ENCODE measurements at regions not wholly inside any gene's neighbourhood (a gene's known extent, or its start where the extent isn't known, plus 50 kb on each side); places are given as distances from the start of the nearest gene placed in this dataset.

DNA sequence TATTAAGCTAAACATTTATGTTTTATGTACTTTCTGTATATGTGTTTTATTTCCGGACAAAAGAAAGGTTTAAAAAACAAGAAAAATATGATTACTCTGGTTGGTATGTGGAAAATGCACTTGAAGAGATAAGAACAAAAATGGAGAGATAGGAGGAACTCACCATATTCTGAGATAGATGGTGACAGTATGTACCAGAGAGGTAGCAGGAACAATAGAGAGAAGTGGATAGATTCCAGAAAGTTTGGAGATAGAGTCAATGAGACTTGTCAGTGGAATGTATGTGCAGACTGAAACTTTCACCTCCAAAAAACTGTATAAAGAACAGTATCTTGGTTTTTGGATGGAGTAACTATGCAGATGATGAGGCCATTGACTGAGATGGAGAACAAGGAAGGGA, 105.6 kb upstream of the FSHR start:
- Mint-ChIP-seq H3K4me1 (no peaks in the 10 kb centered on the region), H3K36me3 (ENCODE audit: insufficient read depth in 1 of 3, low read depth in 3 of 3) (no peaks in the 10 kb centered on the region), H3K27me3 (ENCODE audit: low read depth) (peaks cover 1% of the 10 kb centered on the region; the same call in 1 of the 2 replicates), H3K4me3 (no peak overlapping the region), H3K27ac (no peak overlapping the region), H3K9me3 (no peaks in the 10 kb centered on the region)
- TF ChIP-seq, protein P1, sequence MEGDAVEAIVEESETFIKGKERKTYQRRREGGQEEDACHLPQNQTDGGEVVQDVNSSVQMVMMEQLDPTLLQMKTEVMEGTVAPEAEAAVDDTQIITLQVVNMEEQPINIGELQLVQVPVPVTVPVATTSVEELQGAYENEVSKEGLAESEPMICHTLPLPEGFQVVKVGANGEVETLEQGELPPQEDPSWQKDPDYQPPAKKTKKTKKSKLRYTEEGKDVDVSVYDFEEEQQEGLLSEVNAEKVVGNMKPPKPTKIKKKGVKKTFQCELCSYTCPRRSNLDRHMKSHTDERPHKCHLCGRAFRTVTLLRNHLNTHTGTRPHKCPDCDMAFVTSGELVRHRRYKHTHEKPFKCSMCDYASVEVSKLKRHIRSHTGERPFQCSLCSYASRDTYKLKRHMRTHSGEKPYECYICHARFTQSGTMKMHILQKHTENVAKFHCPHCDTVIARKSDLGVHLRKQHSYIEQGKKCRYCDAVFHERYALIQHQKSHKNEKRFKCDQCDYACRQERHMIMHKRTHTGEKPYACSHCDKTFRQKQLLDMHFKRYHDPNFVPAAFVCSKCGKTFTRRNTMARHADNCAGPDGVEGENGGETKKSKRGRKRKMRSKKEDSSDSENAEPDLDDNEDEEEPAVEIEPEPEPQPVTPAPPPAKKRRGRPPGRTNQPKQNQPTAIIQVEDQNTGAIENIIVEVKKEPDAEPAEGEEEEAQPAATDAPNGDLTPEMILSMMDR (conservative IDR thresholded peaks at IDR 0.05) = no peak
- no peaks in the 10 kb centered on the region for H3K9me3 ChIP-seq (ENCODE audit: control insufficient read depth, low read depth, low read length)
- H2BK20ac ChIP-seq (ENCODE audit: low read depth, low read length, poor library complexity, severe bottlenecking) = no peak overlapping the region
- no peak overlapping the region for H2BK15ac ChIP-seq (ENCODE audit: low read depth, low read length)
- H3K56ac ChIP-seq (ENCODE audit: insufficient read length, low read depth, low read length) = no peak overlapping the region
- no peaks in the 10 kb centered on the region for H3K79me2 ChIP-seq (ENCODE audit: insufficient read depth, low read length)
- H3K27me3 ChIP-seq (ENCODE audit: insufficient read depth, low read length) = no peaks in the 10 kb centered on the region
- no peaks in the 10 kb centered on the region for H4K20me1 ChIP-seq (ENCODE audit: control insufficient read depth, insufficient read depth, insufficient read length)
- H3K79me1 ChIP-seq (ENCODE audit: insufficient read depth, low read depth, low read length, poor library complexity, severe bottlenecking) = no peaks in the 10 kb centered on the region
- whole genome bisulfite sequencing (ENCODE audit: extremely low coverage, insufficient read length, low lambda C conversion rate) = no CpG with 5 or more reads among the region's 1 CpG
- H4K91ac ChIP-seq (ENCODE audit: insufficient read length, low read depth, low read length) = no peak overlapping the region
- no peaks in the 10 kb centered on the region for H3K4me1 ChIP-seq (ENCODE audit: insufficient read depth, low read length)
- no peak overlapping the region for H3K27ac ChIP-seq (ENCODE audit: insufficient read length, low read depth, low read length)
- no peak overlapping the region for H4K8ac ChIP-seq (replicated peaks; ENCODE audit: insufficient read length, low read depth, low read length)
- H2BK120ac ChIP-seq (ENCODE audit: low read depth, low read length, poor library complexity, severe bottlenecking) = no peak overlapping the region
- no peaks in the 10 kb centered on the region for H3K23me2 ChIP-seq (ENCODE audit: insufficient read length, low read depth, low read length, poor library complexity, severe bottlenecking)
- H3K4me2 ChIP-seq (ENCODE audit: insufficient read depth, insufficient read length, low read length) = no peak overlapping the region
- H3T11ph ChIP-seq (ENCODE audit: low read length) = no peak overlapping the region
- H2AK5ac ChIP-seq (ENCODE audit: insufficient read length, low read length) = no peak overlapping the region
- no peak overlapping the region for H2AFZ ChIP-seq (ENCODE audit: low read length)
- H2BK5ac ChIP-seq (ENCODE audit: insufficient read length, low read length) = no peak overlapping the region
- no peak overlapping the region for H4K5ac ChIP-seq (ENCODE audit: insufficient read length, low read depth, low read length)
- no peak overlapping the region for H3K18ac ChIP-seq (ENCODE audit: insufficient read length, low read depth, low read length)
- no peak overlapping the region for H3K9ac ChIP-seq (ENCODE audit: extremely low read depth, insufficient read length, low read length)
- H3K23ac ChIP-seq (ENCODE audit: insufficient read length, low read depth, low read length) = no peak overlapping the region
- H3K14ac ChIP-seq (ENCODE audit: insufficient read depth, low read length) = no peak overlapping the region
- DNase-seq = no peak
- H3K4ac ChIP-seq (ENCODE audit: low read depth, low read length) = no peak overlapping the region
- no peak overlapping the region for H2BK12ac ChIP-seq (ENCODE audit: insufficient read length, low read depth, low read length)
